Astrocyte (in vitro differentiated cells and primary cell): ENCODE measurements at regions not wholly inside any gene's neighbourhood (a gene's known extent, or its start where the extent isn't known, plus 50 kb on each side); places are given as distances from the start of the nearest gene placed in this dataset.

Experiments used
- CTCF ChIP-seq: IDR thresholded peaks from 2 replicates; pipeline ENCODE4 v1.5.1; 2011; ENCODE audit warnings: low read depth, mild to moderate bottlenecking, inconsistent platforms, low read length, moderate library complexity; ENCODE audit not compliant: insufficient read depth
- EZH2 ChIP-seq: IDR thresholded peaks from 2 replicates; pipeline ENCODE4 v1.6.1; 2012; ENCODE audit warnings: mild to moderate bottlenecking, low read length, inconsistent platforms; ENCODE audit not compliant: insufficient read depth

- TF ChIP-seq EZH2 = no peak
- no peak for TF ChIP-seq CTCF
Observed at GRCh38 chr10:128295003-128295402, 168.8 kb upstream of the MKI67 start.
